MG63 (cell line): ENCODE measurements at regions not wholly inside any gene's neighbourhood (a gene's known extent, or its start where the extent isn't known, plus 50 kb on each side); places are given as distances from the start of the nearest gene placed in this dataset.
"Not testable (repeated sequence)": the region's sequence is repeated elsewhere in the genome, so short reads cannot be mapped to it uniquely, and the experiment has no call there.

ENCODE experiments used
- DNase-seq: peaks from one replicate; pipeline ENCODE4 v3.0.0-alpha.2; 2020
- H3K27me3 ChIP-seq: fragments of 250-450 bp; sonication (Bioruptor Pico); 2 replicates; pipeline ENCODE4 v1.5.1; 2020; ENCODE audit warnings: mild to moderate bottlenecking, moderate library complexity
- H3K36me3 ChIP-seq: fragments of 250-450 bp; sonication (Bioruptor Pico); 2 replicates; pipeline ENCODE4 v1.5.1; 2020; ENCODE audit warnings: mild to moderate bottlenecking, moderate library complexity
- H3K4me3 ChIP-seq: fragments of 250-450 bp; sonication (Bioruptor Pico); 2 replicates; pipeline ENCODE4 v1.5.1; 2020; ENCODE audit warnings: mild to moderate bottlenecking, moderate library complexity
- H3K9me3 ChIP-seq: fragments of 250-450 bp; sonication (Bioruptor Pico); 2 replicates; pipeline ENCODE4 v1.5.1; 2020; ENCODE audit warnings: mild to moderate bottlenecking, moderate library complexity

DNA sequence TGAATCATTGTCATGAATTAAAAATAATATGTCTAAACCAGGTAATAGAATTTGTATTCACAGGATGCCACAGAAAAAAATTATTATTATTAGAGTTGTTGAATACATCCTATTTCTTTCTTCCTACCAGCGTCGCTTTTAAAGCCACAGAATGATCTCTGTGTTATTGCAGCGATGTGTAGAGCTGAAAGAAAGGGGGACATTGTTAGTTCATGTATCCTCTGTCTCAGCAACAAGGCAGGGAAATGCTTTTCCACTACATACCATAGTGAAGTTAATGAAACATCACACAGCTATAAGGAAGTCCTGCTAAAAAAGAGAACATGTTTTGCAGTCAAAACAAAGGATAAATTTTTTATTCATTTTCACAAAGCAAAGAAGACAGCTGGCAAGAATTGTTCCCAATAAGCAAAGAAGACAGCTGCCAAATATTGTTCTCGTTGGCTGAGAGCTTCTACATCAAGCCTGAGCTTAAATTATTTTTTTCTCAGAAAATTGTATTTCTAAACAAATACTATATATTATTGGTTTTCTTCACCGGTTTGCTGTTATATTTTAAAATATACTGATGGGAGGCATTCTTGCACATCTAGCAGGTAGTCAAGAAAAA lies 1234.4 kb downstream of the SUCLG1 start:
- no peak for DNase-seq
- no peaks in the 10 kb centered on the region for H3K9me3 ChIP-seq
- no peaks in the 10 kb centered on the region for H3K36me3 ChIP-seq
- H3K4me3 ChIP-seq, result no peak overlapping the region
- H3K27me3 ChIP-seq, result no peaks in the 10 kb centered on the region

DNA sequence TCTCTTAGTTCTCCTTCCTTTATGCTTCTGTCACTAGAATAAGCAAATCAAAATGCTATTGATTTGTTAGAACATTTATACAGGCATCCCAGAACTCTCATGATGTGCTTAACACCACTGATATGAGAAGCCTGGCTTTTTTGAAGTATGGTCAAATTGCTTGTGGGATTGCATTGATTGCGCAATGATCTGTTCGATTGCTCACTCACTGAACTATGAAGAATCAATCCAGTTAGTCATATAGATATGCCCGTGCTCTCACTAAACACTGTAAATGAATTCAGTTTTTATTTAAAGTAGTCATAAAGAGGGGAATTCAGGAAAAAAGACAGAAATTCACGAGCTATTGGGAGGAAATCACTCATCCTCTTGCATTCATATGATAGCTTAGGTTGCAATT lies 1237.8 kb downstream of the SUCLG1 start:
- Histone ChIP-seq H3K9me3 (no peaks in the 10 kb centered on the region), H3K27me3 (no peaks in the 10 kb centered on the region), H3K4me3 (no peak overlapping the region), H3K36me3 (no peaks in the 10 kb centered on the region)
- no peak for DNase-seq

DNA sequence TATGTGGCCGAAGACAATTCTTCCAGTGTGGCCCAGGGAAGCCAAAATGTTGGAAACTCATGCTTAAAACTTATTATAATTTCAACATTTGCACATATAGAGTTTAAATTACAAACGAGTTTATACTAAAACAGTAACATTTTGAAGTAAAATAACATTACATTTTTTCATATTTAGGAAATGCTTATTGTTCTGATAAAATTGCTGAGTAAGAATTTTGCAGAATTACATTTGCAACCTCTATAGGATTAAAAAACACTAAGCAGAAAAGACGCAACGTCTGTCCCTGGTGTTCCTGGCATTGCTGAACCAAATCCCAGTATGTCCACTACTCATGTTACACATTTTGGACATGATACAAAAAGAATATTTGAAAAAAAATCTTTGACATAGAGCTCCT lies 1241.2 kb downstream of the SUCLG1 start:
- H3K27me3 ChIP-seq, result no peaks in the 10 kb centered on the region
- no peaks in the 10 kb centered on the region for H3K9me3 ChIP-seq
- no peak overlapping the region for H3K4me3 ChIP-seq
- DNase-seq, result no peak
- H3K36me3 ChIP-seq, result no peaks in the 10 kb centered on the region

DNA sequence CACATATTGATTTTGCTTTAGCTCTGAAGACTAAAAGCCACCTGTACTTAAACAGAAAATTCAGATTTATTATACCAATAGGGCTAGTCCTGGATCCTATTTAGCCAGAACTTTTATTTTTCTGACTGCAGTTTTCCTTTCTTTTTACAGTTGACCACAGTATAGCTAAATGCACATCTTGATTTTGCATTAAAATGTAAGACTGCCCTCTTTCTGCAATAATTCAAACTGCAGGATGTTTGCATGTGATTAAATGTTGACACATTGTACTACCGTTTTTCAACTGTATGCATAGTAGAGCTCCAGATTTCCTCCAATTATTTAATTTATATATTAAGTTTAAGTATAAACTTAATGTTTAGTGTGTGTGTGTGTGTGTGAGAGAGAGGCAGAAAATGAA lies 1262.9 kb downstream of the SUCLG1 start:
- Histone ChIP-seq H3K27me3 (no peaks in the 10 kb centered on the region), H3K4me3 (no peak overlapping the region), H3K9me3 (no peaks in the 10 kb centered on the region), H3K36me3 (no peaks in the 10 kb centered on the region)
- DNase-seq, result no peak

DNA sequence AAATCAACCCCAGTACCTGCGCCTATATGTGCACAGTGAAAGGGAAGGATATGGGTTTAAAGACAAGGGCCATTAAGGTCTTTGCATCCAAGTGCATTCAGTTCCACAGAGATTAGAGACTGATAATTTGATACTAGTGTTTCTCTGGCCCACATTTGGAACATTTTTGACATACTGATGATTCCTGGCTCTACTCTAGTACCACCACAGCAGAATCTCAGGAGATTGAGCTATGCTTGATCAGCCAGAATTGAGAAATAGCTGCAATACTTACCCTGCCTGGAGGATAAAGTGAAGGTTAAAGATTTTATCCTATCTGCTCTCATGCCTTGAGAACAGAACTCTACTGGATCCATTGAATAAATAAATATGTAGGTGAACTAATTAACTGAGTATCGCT lies 1267.8 kb downstream of the SUCLG1 start:
- H3K4me3 ChIP-seq, result no peak overlapping the region
- H3K27me3 ChIP-seq, result no peaks in the 10 kb centered on the region
- H3K36me3 ChIP-seq, result no peaks in the 10 kb centered on the region
- H3K9me3 ChIP-seq, result no peaks in the 10 kb centered on the region
- no peak for DNase-seq

DNA sequence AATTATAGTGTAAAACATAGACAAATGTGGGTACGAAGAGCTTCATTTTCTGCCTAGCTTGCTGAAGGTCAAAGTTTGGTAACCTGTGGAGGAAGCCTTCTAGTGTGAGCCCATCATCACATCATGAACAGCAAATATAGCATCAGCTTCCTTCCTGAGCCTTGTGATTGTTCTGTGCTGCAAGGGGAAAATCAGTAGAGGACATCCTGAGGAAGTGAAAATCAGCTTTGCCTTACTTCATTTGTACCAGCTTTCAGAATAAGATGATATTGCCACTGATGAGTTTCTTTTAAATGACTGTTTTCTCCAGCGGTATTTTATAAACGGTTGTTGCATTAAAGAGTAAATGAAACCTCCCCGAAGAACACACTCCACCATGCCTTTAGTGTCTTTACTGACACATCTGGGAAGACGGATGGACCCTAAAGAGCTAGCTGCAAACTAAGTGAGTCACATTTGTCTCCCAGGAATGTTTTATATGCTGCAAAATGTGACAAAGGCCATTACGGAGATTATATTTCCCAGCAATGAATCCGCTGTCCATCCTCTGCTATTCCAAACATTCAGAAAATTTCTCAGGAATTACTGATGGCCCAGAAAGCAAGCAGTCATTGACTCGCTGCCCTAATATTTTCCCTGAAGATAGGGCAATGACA lies 1272.8 kb downstream of the SUCLG1 start:
- H3K36me3 ChIP-seq, result no peaks in the 10 kb centered on the region
- no peaks in the 10 kb centered on the region for H3K27me3 ChIP-seq
- H3K4me3 ChIP-seq, result no peak overlapping the region
- H3K9me3 ChIP-seq, result no peaks in the 10 kb centered on the region
- no peak for DNase-seq

DNA sequence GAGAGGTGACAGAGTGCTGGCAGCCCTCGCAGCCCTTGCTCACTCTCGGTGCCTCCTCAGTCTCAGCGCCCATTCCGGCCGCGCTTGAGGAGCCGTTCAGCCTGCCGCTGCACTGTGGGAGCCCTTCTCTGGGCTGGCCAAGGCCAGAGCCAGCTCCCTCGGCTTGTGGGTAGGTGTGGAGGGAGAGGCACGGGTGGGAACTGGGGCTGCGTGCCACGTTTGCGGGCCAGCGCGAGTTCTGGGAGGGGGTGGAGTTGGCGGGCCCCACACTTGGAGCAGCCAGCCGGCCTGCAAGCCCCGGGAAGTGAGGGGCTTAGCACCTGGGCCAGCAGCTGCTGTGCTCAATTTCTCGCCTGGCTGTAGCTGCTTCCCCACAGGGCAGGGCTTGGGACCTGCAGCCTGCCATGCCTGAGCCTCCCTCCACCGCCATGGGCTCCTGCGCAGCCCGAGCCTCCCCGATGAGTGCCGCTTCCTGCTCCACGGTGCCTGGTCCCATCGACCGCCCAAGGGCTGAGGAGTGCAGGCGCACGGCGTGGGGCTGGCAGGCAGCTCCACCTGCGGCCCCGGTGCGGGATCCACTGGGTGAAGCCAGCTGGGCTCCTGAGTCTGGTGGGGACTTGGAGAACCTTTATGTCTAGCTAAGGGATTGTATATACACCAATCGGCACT lies 1278.1 kb downstream of the SUCLG1 start:
- not testable (repeated sequence) for H3K9me3 ChIP-seq, H3K4me3 ChIP-seq, DNase-seq, H3K36me3 ChIP-seq, H3K27me3 ChIP-seq

DNA sequence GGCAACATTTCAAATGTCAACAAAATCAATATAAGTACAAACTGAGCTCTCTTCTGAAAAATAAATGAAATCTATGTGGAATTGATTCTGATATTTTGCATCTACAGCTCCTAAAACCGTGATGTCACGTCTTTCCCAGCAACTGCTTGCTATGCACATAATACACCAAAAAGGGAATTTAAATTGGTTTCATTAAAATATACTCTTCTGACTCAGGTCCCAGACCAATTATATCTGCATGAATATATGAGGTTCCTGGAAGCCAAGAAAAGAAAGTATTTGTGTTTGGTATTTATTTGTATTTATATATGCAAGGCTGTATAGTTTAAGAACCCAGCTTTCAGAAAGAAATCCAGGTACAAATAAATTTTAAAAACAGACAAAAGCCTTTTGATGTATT lies 1282.5 kb downstream of the SUCLG1 start:
- no peak for DNase-seq
- H3K27me3 ChIP-seq, result no peaks in the 10 kb centered on the region
- H3K36me3 ChIP-seq, result no peaks in the 10 kb centered on the region
- no peak overlapping the region for H3K4me3 ChIP-seq
- no peaks in the 10 kb centered on the region for H3K9me3 ChIP-seq

DNA sequence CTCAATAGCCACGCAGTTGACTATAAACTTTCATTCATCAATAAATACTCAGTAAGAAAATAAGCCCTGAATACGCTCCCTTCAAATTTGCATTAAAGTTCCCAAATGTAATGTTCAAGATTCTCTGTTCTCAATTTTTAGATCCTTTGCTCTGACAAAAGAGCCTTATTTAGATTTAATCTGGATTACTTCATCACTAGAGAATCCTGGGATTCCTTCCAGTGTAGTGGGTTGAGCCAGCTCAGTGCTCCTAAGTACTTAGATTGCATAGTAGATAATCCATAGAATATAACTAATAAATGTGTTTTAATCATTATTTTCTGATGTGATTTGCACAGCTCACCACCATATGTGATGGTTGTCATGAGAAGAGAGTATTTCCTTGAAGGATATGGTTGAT lies 1286.2 kb downstream of the SUCLG1 start:
- DNase-seq, result no peak
- Histone ChIP-seq H3K4me3 (no peak overlapping the region), H3K27me3 (no peaks in the 10 kb centered on the region), H3K9me3 (no peaks in the 10 kb centered on the region), H3K36me3 (no peaks in the 10 kb centered on the region)

DNA sequence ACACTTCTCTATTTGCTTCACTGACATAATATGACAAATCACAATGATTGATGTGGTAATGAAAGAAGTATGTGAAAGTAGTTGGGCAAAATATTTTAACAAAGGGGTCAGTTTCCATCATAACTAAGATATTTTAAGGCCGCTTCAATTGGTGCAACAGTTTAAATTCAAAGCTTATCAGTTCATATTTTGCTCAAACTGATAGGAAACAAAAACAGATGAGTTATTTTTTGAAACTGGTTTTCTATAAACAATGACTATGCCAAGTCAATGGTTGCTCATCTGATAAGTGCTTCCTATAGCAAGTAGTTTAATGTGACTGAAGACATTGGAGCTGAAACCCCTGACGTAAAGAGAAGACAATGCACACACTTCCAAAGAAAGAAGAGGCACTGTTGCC lies 1290.7 kb downstream of the SUCLG1 start:
- no peak for DNase-seq
- Histone ChIP-seq H3K27me3 (no peaks in the 10 kb centered on the region), H3K36me3 (no peaks in the 10 kb centered on the region), H3K9me3 (no peaks in the 10 kb centered on the region), H3K4me3 (no peak overlapping the region)

DNA sequence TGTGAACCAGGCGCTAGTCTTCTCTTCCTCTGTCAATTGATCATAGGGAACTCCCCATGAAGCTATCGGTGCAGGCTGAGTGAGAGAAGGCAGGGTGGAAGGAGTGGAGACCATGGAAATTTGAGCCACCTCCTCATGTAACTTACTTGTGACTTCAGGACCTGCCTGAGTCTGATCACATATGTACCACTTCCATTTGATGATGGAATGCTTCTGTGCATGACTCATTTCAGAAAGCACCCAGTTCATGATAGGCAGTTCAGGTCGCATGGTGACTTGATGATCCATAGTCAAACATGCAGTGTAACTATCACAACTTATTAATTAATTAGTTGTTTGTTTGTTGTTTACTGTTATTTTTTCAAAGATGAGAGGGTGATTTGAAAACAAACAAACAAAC lies 1296.7 kb downstream of the SUCLG1 start:
- H3K9me3 ChIP-seq, result no peaks in the 10 kb centered on the region
- no peaks in the 10 kb centered on the region for H3K36me3 ChIP-seq
- H3K4me3 ChIP-seq, result no peak overlapping the region
- no peaks in the 10 kb centered on the region for H3K27me3 ChIP-seq
- no peak for DNase-seq

DNA sequence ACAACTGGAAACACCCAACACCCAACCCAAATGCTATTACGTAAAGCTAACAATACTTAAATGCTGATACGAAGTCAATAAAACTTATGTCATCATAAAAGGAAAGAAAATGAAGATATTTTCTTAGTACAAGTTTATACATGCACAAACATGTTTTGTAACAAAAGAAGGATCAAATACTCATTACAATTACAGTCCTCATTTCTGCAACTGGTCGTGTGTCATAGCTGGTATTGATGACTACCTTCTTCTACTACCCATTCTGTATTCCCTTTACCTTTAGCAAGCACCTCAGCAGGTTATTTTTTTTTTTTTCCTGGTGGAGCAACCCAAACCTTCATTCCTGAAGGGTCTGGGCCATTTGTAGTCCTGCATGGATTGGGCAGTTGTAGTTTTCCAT lies 1298.5 kb downstream of the SUCLG1 start:
- no peak for DNase-seq
- Histone ChIP-seq H3K9me3 (no peaks in the 10 kb centered on the region), H3K27me3 (no peaks in the 10 kb centered on the region), H3K4me3 (no peak overlapping the region), H3K36me3 (no peaks in the 10 kb centered on the region)

DNA sequence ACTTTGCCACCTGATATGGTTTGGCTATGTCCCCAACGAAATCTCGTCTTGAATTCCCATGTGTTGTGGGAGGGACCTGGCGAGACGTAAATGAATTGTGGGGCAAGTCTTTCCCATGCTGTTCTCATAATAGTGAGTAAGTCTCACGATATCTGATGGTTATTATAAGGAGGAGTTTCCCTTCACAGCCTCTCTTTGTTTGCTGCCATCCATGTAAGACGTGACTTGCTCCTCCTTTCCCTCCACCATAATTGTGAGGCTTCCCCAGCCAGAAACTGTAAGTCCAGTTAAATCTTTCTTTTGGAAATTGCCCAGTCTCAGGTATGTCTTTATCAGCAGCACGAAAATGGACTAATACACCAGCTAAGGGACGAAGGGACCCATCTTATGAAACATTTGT lies 1303.3 kb downstream of the SUCLG1 start:
- DNase-seq, result no peak
- H3K9me3 ChIP-seq, result no peaks in the 10 kb centered on the region
- H3K36me3 ChIP-seq, result no peaks in the 10 kb centered on the region
- no peak overlapping the region for H3K4me3 ChIP-seq
- no peaks in the 10 kb centered on the region for H3K27me3 ChIP-seq

DNA sequence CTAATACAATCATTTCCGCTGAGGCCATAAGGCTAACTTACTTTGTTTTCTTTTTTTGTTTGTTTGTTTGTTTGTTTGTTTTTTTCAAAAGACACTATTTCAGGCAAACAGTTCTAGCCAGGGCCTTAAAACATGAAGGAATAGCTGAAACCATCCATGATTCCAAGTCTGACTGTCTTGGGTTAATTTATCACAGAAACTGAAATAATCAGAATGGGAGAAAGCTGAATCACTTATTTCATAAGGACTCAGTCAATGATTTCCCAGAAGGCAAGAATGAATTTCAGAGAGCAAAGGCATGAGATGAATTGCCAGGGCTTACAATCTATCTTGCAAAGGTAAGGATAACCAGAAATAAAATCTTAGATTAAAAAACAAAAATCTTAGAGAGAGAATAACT lies 1315.1 kb downstream of the SUCLG1 start:
- no peak for DNase-seq
- no peaks in the 10 kb centered on the region for H3K36me3 ChIP-seq
- H3K27me3 ChIP-seq, result no peaks in the 10 kb centered on the region
- no peak overlapping the region for H3K4me3 ChIP-seq
- no peaks in the 10 kb centered on the region for H3K9me3 ChIP-seq

DNA sequence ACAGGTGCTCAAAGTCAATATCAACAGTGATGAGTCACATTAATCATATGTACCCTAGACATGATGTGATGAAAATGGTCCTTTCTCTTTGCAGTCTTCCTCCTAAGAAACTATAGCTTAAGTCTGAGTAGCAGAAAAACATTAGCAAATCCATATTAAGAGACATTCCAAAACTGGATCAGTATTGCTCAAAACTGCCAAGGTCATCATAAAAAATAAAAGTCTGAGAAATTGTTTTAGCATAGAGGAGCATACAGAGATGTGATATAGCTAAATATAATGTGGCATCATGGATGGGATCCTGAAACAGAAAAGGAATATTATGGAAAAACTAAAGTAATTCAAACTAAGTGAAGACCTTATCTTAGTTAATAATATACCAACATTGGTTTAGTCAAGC lies 1316.1 kb downstream of the SUCLG1 start:
- H3K4me3 ChIP-seq, result no peak overlapping the region
- no peaks in the 10 kb centered on the region for H3K9me3 ChIP-seq
- H3K36me3 ChIP-seq, result no peaks in the 10 kb centered on the region
- no peak for DNase-seq
- H3K27me3 ChIP-seq, result no peaks in the 10 kb centered on the region

DNA sequence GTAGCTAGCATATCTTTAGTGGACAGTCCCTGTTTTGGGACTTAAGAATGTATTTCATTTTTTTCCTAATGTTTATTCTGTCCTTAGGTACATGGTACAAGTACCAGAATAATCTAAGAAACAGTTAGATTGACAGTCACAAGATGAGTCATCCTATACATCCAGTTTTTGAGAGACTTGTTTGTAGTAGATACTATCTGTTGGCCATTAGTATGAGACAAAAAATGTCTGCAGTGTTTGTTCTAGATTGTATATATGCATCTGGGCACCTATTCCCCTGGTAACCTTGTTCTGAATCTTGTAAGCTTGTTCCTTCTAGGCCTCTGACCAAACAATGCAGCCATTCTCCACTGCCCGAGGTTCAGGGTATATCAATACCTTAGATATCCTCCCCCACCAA lies 1343.5 kb downstream of the SUCLG1 start:
- H3K9me3 ChIP-seq, result no peaks in the 10 kb centered on the region
- no peak overlapping the region for H3K4me3 ChIP-seq
- no peaks in the 10 kb centered on the region for H3K27me3 ChIP-seq
- DNase-seq, result no peak
- H3K36me3 ChIP-seq, result no peaks in the 10 kb centered on the region

DNA sequence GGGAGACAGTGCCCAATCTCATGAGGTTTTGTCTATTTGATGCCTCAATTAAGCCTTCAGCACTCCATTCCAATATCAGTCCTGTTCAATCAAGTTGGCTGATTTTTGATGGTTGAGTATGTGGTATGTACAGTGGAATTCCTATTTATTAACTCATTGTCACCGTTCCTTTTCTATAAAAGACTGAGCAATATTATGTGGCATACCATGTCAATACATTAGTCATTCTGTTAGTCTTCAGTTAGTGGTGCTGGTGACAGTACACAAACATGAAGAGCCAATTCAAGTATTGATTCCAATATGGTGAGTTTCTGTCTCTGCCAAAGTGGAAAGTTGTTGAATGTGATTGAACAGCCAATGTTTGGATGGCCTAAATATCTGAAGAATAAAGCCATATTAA lies 1343.9 kb downstream of the SUCLG1 start:
- Histone ChIP-seq H3K9me3 (no peaks in the 10 kb centered on the region), H3K4me3 (no peak overlapping the region), H3K36me3 (no peaks in the 10 kb centered on the region), H3K27me3 (no peaks in the 10 kb centered on the region)
- no peak for DNase-seq

DNA sequence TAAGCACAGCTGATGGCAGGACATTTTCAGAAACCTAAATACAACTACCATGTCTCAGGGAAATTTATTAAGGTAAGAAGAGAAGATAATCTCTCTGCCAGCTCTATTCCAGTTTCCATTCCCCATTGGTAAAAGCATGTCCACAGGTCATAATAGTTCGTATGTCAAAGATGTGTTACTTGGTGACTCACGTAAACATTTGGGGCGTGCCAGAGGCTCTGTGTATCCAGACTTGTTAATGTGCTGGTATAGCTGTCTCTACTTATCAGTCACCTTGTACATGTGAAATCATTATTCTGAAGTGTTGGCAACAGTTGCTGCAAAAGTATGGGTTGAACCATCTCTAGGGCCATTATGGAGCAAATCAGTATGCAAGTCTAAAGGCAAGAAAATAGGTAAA lies 1345.1 kb downstream of the SUCLG1 start:
- H3K4me3 ChIP-seq, result no peak overlapping the region
- no peaks in the 10 kb centered on the region for H3K9me3 ChIP-seq
- no peaks in the 10 kb centered on the region for H3K36me3 ChIP-seq
- no peaks in the 10 kb centered on the region for H3K27me3 ChIP-seq
- DNase-seq, result no peak
